Smooth muscle cell (in vitro differentiated cells): ENCODE measurements at regions not wholly inside any gene's neighbourhood (a gene's known extent, or its start where the extent isn't known, plus 50 kb on each side); places are given as distances from the start of the nearest gene placed in this dataset.
A peak's percentile ranks its signal among the peaks of the same experiment; 100 is the strongest.

Source experiments
- DNase-seq: peaks from one replicate; lab custom pipeline; 2025; ENCODE audit not compliant: unreplicated experiment; lab: John Stamatoyannopoulos, UW
- H2AFZ ChIP-seq: fragments of 200-600 bp; sonication (generic); 2 replicates; pipeline ENCODE4 v1.6.0; 2016; ENCODE audit warnings: antibody characterized with exemption, low read depth, mild to moderate bottlenecking
- H3F3A ChIP-seq: fragments of 200-600 bp; sonication (generic); 2 replicates; pipeline ENCODE4 v1.6.0; 2017; ENCODE audit warnings: antibody characterized with exemption, low read depth
- H3K27ac ChIP-seq: fragments of 200-600 bp; sonication (generic); 2 replicates; pipeline ENCODE4 v1.5.1; 2016; ENCODE audit warnings: low read depth, mild to moderate bottlenecking
- H3K27me3 ChIP-seq: fragments of 200-600 bp; sonication (generic); 2 replicates; pipeline ENCODE4 v1.6.1; 2016; ENCODE audit warnings: low read depth, mild to moderate bottlenecking
- H3K36me3 ChIP-seq: fragments of 200-600 bp; sonication (generic); 2 replicates; pipeline ENCODE4 v1.5.1; 2016; ENCODE audit warnings: low read depth
- H3K4me1 ChIP-seq: fragments of 200-600 bp; sonication (generic); 2 replicates; pipeline ENCODE4 v1.5.1; 2016; ENCODE audit warnings: low read depth
- H3K4me2 ChIP-seq: fragments of 200-600 bp; sonication (generic); 2 replicates; pipeline ENCODE4 v1.6.0; 2016; ENCODE audit warnings: mild to moderate bottlenecking
- H3K4me3 ChIP-seq: fragments of 200-600 bp; sonication (generic); 2 replicates; pipeline ENCODE4 v1.5.1; 2016; ENCODE audit warnings: mild to moderate bottlenecking
- H3K79me2 ChIP-seq: fragments of 200-600 bp; sonication (generic); 2 replicates; pipeline ENCODE4 v1.6.0; 2016; ENCODE audit warnings: low read depth, mild to moderate bottlenecking
- H3K9ac ChIP-seq: fragments of 200-600 bp; sonication (generic); 2 replicates; pipeline ENCODE4 v1.6.0; 2016; ENCODE audit warnings: low read depth
- H3K9me3 ChIP-seq: fragments of 200-600 bp; sonication (generic); replicated peaks from 2 replicates; pipeline ENCODE4 v1.5.1; 2016; ENCODE audit warnings: low read depth
- H4K20me1 ChIP-seq: fragments of 200-600 bp; sonication (generic); 2 replicates; pipeline ENCODE4 v1.6.0; 2016; ENCODE audit warnings: low read depth
- CTCF ChIP-seq: fragments of 200-600 bp; sonication (generic); IDR thresholded peaks from 2 replicates; pipeline ENCODE4 v1.5.1; 2017; ENCODE audit warnings: borderline replicate concordance, mild to moderate bottlenecking, antibody characterized with exemption; ENCODE audit not compliant: insufficient read depth, poor library complexity, severe bottlenecking
- WGBS: methylation state at CpG from one replicate; pipeline ENCODE4 v1.1.7; 2016; ENCODE audit warnings: low lambda C conversion rate; 5-methylcytosine and 5-hydroxymethylcytosine counted together

- peak overlapping the region; percentile 46 for H3K9ac ChIP-seq
- no peaks in the 10 kb centered on the region for H4K20me1 ChIP-seq
- H3K79me2 ChIP-seq, result no peaks in the 10 kb centered on the region
- no peak overlapping the region for H3K4me3 ChIP-seq
- H3K36me3 ChIP-seq, result no peaks in the 10 kb centered on the region
- DNase-seq, result no peak
- H3K27ac ChIP-seq, result peak overlapping the region; percentile 85
- H3K4me2 ChIP-seq, result peak overlapping the region; percentile 18
- H2AFZ ChIP-seq, result no peak overlapping the region
- no peaks in the 10 kb centered on the region for H3K4me1 ChIP-seq
- H3F3A ChIP-seq, result peaks cover 6% of the 10 kb centered on the region
- WGBS, result 55% methylated on average over 11 of the region's 11 CpGs
- TF ChIP-seq CTCF, result no peak
- no peaks in the 10 kb centered on the region for H3K27me3 ChIP-seq
- no peaks in the 10 kb centered on the region for H3K9me3 ChIP-seq
Measured at GRCh38 chr10:62614389-62615157, 189.9 kb upstream of the ADO start.

- H2AFZ ChIP-seq, result no peak overlapping the region
- no peak for TF ChIP-seq CTCF
- DNase-seq, result no peak
Measured at GRCh38 chr10:62616885-62617590, 187.5 kb upstream of the ADO start.

GRCh38 chr10:62617652-62618051 is 186.9 kb upstream of the ADO start:
- WGBS, result 84% methylated on average over 9 of the region's 9 CpGs
- no peaks in the 10 kb centered on the region for H3K36me3 ChIP-seq
- DNase-seq, result no peak
- no peak overlapping the region for H3K4me2 ChIP-seq
- H3K9me3 ChIP-seq, result no peaks in the 10 kb centered on the region
- peaks cover 6% of the 10 kb centered on the region for H3F3A ChIP-seq
- no peaks in the 10 kb centered on the region for H3K27me3 ChIP-seq
- peak overlapping the region; percentile 69 for H3K27ac ChIP-seq
- no peak overlapping the region for H3K4me3 ChIP-seq
- no peaks in the 10 kb centered on the region for H3K4me1 ChIP-seq
- no peaks in the 10 kb centered on the region for H3K79me2 ChIP-seq
- TF ChIP-seq CTCF, result no peak
- H3K9ac ChIP-seq, result no peak overlapping the region
- no peaks in the 10 kb centered on the region for H4K20me1 ChIP-seq
- H2AFZ ChIP-seq, result no peak overlapping the region

More at GRCh38 chr10:62616885-62617590, 187.5 kb upstream of the ADO start:
- no peaks in the 10 kb centered on the region for H3K9me3 ChIP-seq
- no peak overlapping the region for H3K4me3 ChIP-seq
- WGBS, result 84% methylated on average over 2 of the region's 2 CpGs
- H3K4me1 ChIP-seq, result no peaks in the 10 kb centered on the region
- H3K79me2 ChIP-seq, result no peaks in the 10 kb centered on the region
- H3K9ac ChIP-seq, result no peak overlapping the region
- H3K27me3 ChIP-seq, result no peaks in the 10 kb centered on the region
- peaks cover 6% of the 10 kb centered on the region for H3F3A ChIP-seq
- H4K20me1 ChIP-seq, result no peaks in the 10 kb centered on the region
- no peak overlapping the region for H3K27ac ChIP-seq
- no peak overlapping the region for H3K4me2 ChIP-seq
- H3K36me3 ChIP-seq, result no peaks in the 10 kb centered on the region
